K562 (cell line): ENCODE measurements at regions not wholly inside any gene's neighbourhood (a gene's known extent, or its start where the extent isn't known, plus 50 kb on each side); places are given as distances from the start of the nearest gene placed in this dataset.

Experiments used
- CBFB ChIP-seq: sonication (generic); formaldehyde crosslinking; IDR thresholded peaks from 2 replicates; pipeline ENCODE4 v1.4.0; 2020; ENCODE audit warnings: mild to moderate bottlenecking, missing genetic modification reagents
- MAX ChIP-seq: sonication (generic); formaldehyde crosslinking; IDR thresholded peaks from 2 replicates; pipeline ENCODE4 v1.9.0; 2022; ENCODE audit warnings: mild to moderate bottlenecking, missing genetic modification reagents
- TAF7 ChIP-seq: fragments of 450-650 bp; IDR thresholded peaks from 2 replicates; pipeline ENCODE4 v1.6.1; 2016; ENCODE audit warnings: missing genetic modification characterization, missing compliant biosample characterization

GRCh38 chrX:65866773-65867172, 173.1 kb downstream of the VSIG4 start:
- TF ChIP-seq MAX (no peak), CBFB (CRISPR knock-in tag) (no peak), TAF7 (tag) (no peak)
